Suprapubic skin (tissue), 4 donors: ENCODE measurements at regions not wholly inside any gene's neighbourhood (a gene's known extent, or its start where the extent isn't known, plus 50 kb on each side); places are given as distances from the start of the nearest gene placed in this dataset.

Experiments
- DNase-seq, 2 donors: peaks; one replicate each; pipeline ENCODE4 v3.0.0-alpha.2; 2019; ENCODE audit warnings: low spot score in 2 of 2
- H3K27ac ChIP-seq: fragments of 200-600 bp; sonication (generic); one replicate; pipeline ENCODE4 v1.5.1; 2019
- H3K27me3 ChIP-seq: fragments of 200-600 bp; sonication (generic); one replicate; pipeline ENCODE4 v1.5.1; 2019
- H3K36me3 ChIP-seq: fragments of 200-600 bp; sonication (generic); one replicate; pipeline ENCODE4 v1.5.1; 2019
- H3K4me1 ChIP-seq: fragments of 200-600 bp; sonication (generic); one replicate; pipeline ENCODE4 v1.5.1; 2019
- H3K4me3 ChIP-seq: fragments of 200-600 bp; sonication (generic); one replicate; pipeline ENCODE4 v1.5.1; 2019; ENCODE audit warnings: mild to moderate bottlenecking
- H3K9me3 ChIP-seq: fragments of 200-600 bp; sonication (generic); one replicate; pipeline ENCODE4 v1.5.1; 2019
- EP300 ChIP-seq: sonication (generic); formaldehyde crosslinking; IDR thresholded peaks from one replicate; pipeline ENCODE4 v1.6.1; 2017; ENCODE audit warnings: antibody characterized with exemption
- POLR2A ChIP-seq, 2 donors: fragments of 450-650 bp; IDR thresholded peaks; one replicate each; pipeline ENCODE4 v1.6.1; 2017; ENCODE audit warnings: antibody characterized with exemption in 2 of 2, mild to moderate bottlenecking in 2 of 2, moderate library complexity in 2 of 2
- POLR2AphosphoS5 ChIP-seq, 3 donors: sonication (generic); formaldehyde crosslinking; IDR thresholded peaks; one replicate each; pipeline ENCODE4 v1.6.1; 2017; ENCODE audit warnings: antibody characterized with exemption in 3 of 3
- WGBS: methylation state at CpG from one replicate; pipeline ENCODE4 v1.1.5; 2018; 5-methylcytosine and 5-hydroxymethylcytosine counted together
- TF ChIP-seq, protein P1 (sequence below), 2 donors: fragments of 200-600 bp in 1 of 2; fragments of 450-650 bp in 1 of 2; sonication (generic) in 1 of 2; IDR thresholded peaks; one replicate each; pipeline ENCODE4 v1.5.1; 2016 to 2019; ENCODE audit warnings: antibody characterized with exemption in 2 of 2, mild to moderate bottlenecking in 1 of 2, moderate library complexity in 1 of 2

DNA sequence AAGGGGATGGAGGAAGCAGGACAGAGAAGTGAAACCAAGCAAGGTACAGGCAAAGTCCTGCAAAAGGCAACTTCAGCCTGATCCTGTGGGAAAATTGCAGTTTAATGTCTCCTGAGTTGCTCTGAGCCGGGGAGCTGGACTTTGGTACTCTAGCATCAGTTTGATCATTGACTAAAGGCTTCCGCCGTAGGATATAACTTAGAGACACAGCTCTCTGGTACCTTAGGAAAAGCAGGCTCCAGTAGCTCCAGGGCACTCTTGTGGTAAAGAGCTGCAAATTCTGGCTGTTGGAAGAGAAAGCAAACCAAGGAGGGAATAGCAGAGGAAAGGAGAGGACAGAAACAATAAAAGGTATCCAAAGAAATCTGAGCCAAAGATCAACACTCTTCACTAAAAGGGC lies 521.1 kb downstream of the PLOD2 start:
- WGBS: 98% methylated on average over 3 of the region's 3 CpGs
- no peak for DNase-seq
- Histone ChIP-seq H3K27me3 (no peaks in the 10 kb centered on the region), H3K4me3 (no peak overlapping the region), H3K27ac (no peak overlapping the region), H3K9me3 (no peaks in the 10 kb centered on the region), H3K36me3 (no peaks in the 10 kb centered on the region), H3K4me1 (no peaks in the 10 kb centered on the region)
- TF ChIP-seq, protein P1, sequence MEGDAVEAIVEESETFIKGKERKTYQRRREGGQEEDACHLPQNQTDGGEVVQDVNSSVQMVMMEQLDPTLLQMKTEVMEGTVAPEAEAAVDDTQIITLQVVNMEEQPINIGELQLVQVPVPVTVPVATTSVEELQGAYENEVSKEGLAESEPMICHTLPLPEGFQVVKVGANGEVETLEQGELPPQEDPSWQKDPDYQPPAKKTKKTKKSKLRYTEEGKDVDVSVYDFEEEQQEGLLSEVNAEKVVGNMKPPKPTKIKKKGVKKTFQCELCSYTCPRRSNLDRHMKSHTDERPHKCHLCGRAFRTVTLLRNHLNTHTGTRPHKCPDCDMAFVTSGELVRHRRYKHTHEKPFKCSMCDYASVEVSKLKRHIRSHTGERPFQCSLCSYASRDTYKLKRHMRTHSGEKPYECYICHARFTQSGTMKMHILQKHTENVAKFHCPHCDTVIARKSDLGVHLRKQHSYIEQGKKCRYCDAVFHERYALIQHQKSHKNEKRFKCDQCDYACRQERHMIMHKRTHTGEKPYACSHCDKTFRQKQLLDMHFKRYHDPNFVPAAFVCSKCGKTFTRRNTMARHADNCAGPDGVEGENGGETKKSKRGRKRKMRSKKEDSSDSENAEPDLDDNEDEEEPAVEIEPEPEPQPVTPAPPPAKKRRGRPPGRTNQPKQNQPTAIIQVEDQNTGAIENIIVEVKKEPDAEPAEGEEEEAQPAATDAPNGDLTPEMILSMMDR (IDR thresholded peaks at IDR 0.05): no peak
- TF ChIP-seq POLR2A (IDR thresholded peaks at IDR 0.05) (no peak), EP300 (no peak), POLR2AphosphoS5 (IDR thresholded peaks at IDR 0.05) (no peak)

DNA sequence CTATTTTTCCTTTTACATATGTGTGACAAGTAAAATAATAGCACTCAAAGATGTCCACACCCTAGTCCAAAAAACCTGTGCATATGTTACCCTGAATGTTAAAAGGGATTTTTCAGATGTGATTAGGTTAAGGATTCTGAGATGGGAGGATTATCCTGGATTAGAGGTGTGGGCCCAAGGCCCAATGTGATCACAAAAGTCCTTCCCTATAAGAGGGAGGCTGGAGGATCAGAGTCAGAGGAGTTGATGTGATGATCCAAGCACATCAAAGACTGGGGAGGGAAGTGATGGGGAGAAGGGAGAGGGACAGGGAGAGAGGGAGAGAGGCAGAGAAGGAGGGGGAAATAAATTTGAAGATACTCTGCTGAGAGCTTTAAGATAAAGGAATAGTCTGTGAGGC lies 512.6 kb downstream of the PLOD2 start:
- Histone ChIP-seq H3K9me3 (no peaks in the 10 kb centered on the region), H3K4me3 (no peak overlapping the region), H3K27ac (no peak overlapping the region), H3K4me1 (no peaks in the 10 kb centered on the region), H3K27me3 (no peaks in the 10 kb centered on the region), H3K36me3 (no peaks in the 10 kb centered on the region)
- DNase-seq: no peak
- TF ChIP-seq, protein P1 (IDR thresholded peaks at IDR 0.05): no peak

DNA sequence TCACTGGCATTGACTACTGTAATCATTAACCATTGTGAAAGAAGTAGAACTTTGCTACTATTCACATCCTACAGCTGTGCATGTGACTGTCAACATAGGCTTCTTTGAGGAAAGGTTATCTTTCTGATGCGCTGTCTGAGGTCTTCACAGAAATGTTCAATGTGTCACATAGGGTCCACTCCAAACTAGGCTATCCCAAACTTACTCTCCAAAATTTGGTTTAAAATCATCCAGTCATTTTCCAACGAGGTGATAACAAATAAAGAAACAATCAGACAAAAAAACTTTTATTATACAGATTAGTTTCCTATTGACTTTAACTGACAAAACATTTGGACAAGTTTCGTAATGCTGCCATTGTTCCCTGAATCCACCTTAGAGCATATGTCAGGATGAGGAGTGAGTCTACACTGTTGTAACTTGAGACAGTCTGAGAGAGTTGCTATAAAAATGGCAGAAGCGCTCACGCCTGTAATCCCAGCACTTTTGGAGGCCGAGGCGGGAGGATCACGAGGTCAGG lies 511.6 kb downstream of the PLOD2 start:
- Histone ChIP-seq H3K27ac (no peak overlapping the region), H3K27me3 (no peaks in the 10 kb centered on the region), H3K36me3 (no peaks in the 10 kb centered on the region), H3K4me1 (no peaks in the 10 kb centered on the region), H3K9me3 (no peaks in the 10 kb centered on the region), H3K4me3 (no peak overlapping the region)
- WGBS: 96% methylated on average over 8 of the region's 8 CpGs
- TF ChIP-seq, protein P1 (IDR thresholded peaks at IDR 0.05): no peak
- DNase-seq: no peak

DNA sequence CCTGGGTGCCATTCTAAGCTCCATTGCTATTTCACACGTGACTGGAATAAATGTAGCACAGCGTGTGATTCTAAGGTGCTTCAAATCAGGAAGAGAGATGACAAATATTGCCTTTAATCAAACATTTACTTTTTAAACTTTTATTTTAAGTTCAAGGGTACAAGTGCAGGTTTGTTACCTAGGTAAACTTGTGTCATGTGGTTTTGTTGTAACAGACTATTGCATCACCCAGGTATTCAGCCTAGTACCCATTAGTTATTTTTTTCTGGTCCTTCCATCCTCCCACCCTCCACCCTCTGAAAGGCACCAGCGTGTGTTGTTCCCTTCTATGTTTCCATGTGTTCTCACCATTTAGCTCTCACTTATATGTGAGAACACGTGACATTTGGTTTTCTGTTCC lies 510.8 kb downstream of the PLOD2 start:
- Histone ChIP-seq H3K27ac (no peak overlapping the region), H3K4me3 (no peak overlapping the region), H3K4me1 (no peaks in the 10 kb centered on the region), H3K27me3 (no peaks in the 10 kb centered on the region), H3K9me3 (no peaks in the 10 kb centered on the region), H3K36me3 (no peaks in the 10 kb centered on the region)
- no peak for DNase-seq
- WGBS: 93% methylated on average over 4 of the region's 4 CpGs
- TF ChIP-seq EP300 (no peak), POLR2AphosphoS5 (IDR thresholded peaks at IDR 0.05) (no peak), POLR2A (IDR thresholded peaks at IDR 0.05) (no peak)
- TF ChIP-seq, protein P1 (IDR thresholded peaks at IDR 0.05): no peak

DNA sequence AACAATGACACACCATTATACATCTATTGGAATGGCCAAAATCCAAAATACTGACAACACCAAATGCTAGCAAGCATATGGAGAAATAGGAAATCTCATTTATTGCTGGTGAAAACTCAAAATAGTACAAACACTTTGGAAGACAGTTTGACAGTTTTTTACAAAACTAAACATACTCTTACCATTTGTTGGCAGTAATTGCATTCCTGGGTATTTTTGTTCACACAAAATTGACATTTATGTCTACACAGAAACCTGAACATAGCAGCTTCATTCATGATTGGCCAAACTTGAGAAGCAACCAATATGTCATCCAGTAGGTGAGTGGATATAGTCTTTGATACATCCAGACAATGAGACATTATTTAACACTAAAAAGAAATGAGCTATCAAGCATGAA lies 489.9 kb downstream of the PLOD2 start:
- Histone ChIP-seq H3K4me3 (no peak overlapping the region), H3K27me3 (no peaks in the 10 kb centered on the region), H3K27ac (no peak overlapping the region), H3K4me1 (no peaks in the 10 kb centered on the region), H3K9me3 (no peaks in the 10 kb centered on the region), H3K36me3 (no peaks in the 10 kb centered on the region)
- DNase-seq: no peak
- TF ChIP-seq POLR2AphosphoS5 (IDR thresholded peaks at IDR 0.05) (no peak), POLR2A (IDR thresholded peaks at IDR 0.05) (no peak), EP300 (no peak)
- TF ChIP-seq, protein P1 (IDR thresholded peaks at IDR 0.05): no peak
